ENCODE measurements at regions not wholly inside any gene's neighbourhood (a gene's known extent, or its start where the extent isn't known, plus 50 kb on each side); places are given as distances from the start of the nearest gene placed in this dataset.

DNA sequence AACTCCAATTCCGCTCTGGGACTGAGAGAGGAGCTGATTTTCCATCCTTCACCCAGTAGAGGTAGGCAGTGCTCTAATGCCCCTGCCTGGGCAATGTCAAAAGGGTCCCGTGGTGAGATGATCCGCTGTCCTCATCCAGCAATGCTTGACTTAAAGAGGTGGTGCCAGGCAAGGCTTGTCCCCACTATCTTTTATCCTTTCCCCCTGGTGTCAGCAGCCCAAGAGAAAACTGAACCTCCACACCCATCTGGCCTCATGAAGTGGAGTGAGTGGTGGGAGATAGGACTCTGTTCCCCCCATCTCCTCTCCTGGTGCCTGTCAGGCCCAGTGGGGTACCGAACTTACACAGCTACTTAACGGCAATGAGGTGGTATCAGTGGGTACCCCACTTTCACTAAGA lies 107.1 kb downstream of the ABHD5 start:
- TF ChIP-seq POLR2AphosphoS5 (IDR thresholded peaks at IDR 0.05; ENCODE audit: low read depth): no peak
- TF ChIP-seq CTCF (IDR thresholded peaks at IDR 0.05; ENCODE audit: insufficient read depth, low read length): no peak
- no peak for TF ChIP-seq SPI1 (IDR thresholded peaks at IDR 0.05; ENCODE audit: borderline replicate concordance, low read depth)
- TF ChIP-seq, protein P1, sequence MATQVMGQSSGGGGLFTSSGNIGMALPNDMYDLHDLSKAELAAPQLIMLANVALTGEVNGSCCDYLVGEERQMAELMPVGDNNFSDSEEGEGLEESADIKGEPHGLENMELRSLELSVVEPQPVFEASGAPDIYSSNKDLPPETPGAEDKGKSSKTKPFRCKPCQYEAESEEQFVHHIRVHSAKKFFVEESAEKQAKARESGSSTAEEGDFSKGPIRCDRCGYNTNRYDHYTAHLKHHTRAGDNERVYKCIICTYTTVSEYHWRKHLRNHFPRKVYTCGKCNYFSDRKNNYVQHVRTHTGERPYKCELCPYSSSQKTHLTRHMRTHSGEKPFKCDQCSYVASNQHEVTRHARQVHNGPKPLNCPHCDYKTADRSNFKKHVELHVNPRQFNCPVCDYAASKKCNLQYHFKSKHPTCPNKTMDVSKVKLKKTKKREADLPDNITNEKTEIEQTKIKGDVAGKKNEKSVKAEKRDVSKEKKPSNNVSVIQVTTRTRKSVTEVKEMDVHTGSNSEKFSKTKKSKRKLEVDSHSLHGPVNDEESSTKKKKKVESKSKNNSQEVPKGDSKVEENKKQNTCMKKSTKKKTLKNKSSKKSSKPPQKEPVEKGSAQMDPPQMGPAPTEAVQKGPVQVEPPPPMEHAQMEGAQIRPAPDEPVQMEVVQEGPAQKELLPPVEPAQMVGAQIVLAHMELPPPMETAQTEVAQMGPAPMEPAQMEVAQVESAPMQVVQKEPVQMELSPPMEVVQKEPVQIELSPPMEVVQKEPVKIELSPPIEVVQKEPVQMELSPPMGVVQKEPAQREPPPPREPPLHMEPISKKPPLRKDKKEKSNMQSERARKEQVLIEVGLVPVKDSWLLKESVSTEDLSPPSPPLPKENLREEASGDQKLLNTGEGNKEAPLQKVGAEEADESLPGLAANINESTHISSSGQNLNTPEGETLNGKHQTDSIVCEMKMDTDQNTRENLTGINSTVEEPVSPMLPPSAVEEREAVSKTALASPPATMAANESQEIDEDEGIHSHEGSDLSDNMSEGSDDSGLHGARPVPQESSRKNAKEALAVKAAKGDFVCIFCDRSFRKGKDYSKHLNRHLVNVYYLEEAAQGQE (IDR thresholded peaks at IDR 0.05; ENCODE audit: insufficient replicate concordance, low read depth): no peak
- no peak for TF ChIP-seq GABPA (IDR thresholded peaks at IDR 0.05; ENCODE audit: low read depth)

Data from HL-60 (cell line).